ENCODE measurements at regions not wholly inside any gene's neighbourhood (a gene's known extent, or its start where the extent isn't known, plus 50 kb on each side); places are given as distances from the start of the nearest gene placed in this dataset.
"Not testable (repeated sequence)": the region's sequence is repeated elsewhere in the genome, so short reads cannot be mapped to it uniquely, and the experiment has no call there.

DNA sequence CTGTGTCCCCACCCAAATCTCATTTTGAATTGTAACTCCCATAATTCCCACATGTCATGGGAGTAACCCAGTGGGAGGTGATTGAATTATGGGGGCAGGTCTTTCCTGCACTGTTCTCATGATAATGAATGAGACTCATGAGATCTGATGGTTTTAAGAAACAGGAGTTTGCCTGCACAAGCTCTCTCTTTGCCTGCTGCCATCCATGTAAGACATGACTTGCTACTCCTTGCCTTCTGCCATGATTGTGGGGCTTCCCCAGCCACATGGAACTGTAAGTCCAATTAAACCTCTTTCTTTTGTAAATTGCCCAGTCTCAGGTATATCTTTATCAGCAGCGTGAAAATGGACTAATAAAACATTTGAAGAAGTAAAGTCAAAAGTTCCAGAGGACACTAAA is 126.8 kb upstream of the IGSF10 start:
- H3K27ac Mint-ChIP-seq; H3K9me3 Mint-ChIP-seq; H3K36me3 Mint-ChIP-seq (ENCODE audit: insufficient read depth in 2 of 2); H3K4me1 Mint-ChIP-seq (ENCODE audit: low read depth); H3K27me3 Mint-ChIP-seq (ENCODE audit: low read depth); ATAC-seq (replicated peaks in 1 of 2); DNase-seq; H3K4me3 Mint-ChIP-seq: not testable (repeated sequence)

DNA sequence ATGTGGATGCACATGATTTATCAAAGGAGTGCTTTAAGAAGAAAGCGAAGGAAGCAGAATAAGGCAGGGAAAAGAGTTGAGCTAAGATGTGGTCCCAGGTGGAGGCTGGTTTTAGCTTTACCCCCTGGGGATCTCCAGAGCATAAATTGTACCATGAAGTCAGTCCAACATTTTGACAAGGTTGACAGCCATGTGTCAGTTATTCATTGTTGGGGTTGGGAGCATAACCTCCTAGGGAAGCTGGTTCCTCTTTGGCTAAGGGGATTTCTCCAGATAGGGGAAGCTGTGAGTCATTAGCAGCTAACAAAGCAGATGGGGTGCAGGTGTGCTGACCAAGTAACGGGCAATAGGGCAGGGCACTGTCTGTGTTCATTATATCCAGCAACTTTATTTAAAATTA is 123.7 kb upstream of the IGSF10 start:
- Mint-ChIP-seq H3K4me1 (ENCODE audit: low read depth) (no peaks in the 10 kb centered on the region), H3K4me3 (no peak overlapping the region), H3K36me3 (ENCODE audit: insufficient read depth in 2 of 2) (no peaks in the 10 kb centered on the region), H3K27ac (no peak overlapping the region), H3K9me3 (peaks cover 0 to under 1% of the 10 kb centered on the region in 2 donors), H3K27me3 (ENCODE audit: low read depth) (no peaks in the 10 kb centered on the region)
- no peak for DNase-seq
- no peak for ATAC-seq (replicated peaks in 1 of 2)

- no peak for ATAC-seq (replicated peaks in 1 of 2)
- no peak for DNase-seq
- no peaks in the 10 kb centered on the region for H3K27me3 Mint-ChIP-seq (ENCODE audit: low read depth)
- peaks cover 0 to 1% of the 10 kb centered on the region in 2 donors for H3K9me3 Mint-ChIP-seq
- H3K4me1 Mint-ChIP-seq (ENCODE audit: low read depth): no peaks in the 10 kb centered on the region
- no peaks in the 10 kb centered on the region for H3K36me3 Mint-ChIP-seq (ENCODE audit: insufficient read depth in 2 of 2)
- H3K27ac Mint-ChIP-seq: no peak overlapping the region
- no peak overlapping the region for H3K4me3 Mint-ChIP-seq
These were observed 120.2 kb upstream of the IGSF10 start for GRCh38 chr3:151581035-151581434.

- H3K36me3 Mint-ChIP-seq (ENCODE audit: insufficient read depth in 2 of 2): no peaks in the 10 kb centered on the region
- H3K27ac Mint-ChIP-seq: no peak overlapping the region
- no peaks in the 10 kb centered on the region for H3K4me1 Mint-ChIP-seq (ENCODE audit: low read depth)
- DNase-seq: no peak
- no peak overlapping the region for H3K4me3 Mint-ChIP-seq
- peaks cover 0 to 1% of the 10 kb centered on the region in 2 donors for H3K9me3 Mint-ChIP-seq
- no peaks in the 10 kb centered on the region for H3K27me3 Mint-ChIP-seq (ENCODE audit: low read depth)
- no peak for ATAC-seq (replicated peaks in 1 of 2)
These were observed 119.7 kb upstream of the IGSF10 start for GRCh38 chr3:151580591-151580990.

DNA sequence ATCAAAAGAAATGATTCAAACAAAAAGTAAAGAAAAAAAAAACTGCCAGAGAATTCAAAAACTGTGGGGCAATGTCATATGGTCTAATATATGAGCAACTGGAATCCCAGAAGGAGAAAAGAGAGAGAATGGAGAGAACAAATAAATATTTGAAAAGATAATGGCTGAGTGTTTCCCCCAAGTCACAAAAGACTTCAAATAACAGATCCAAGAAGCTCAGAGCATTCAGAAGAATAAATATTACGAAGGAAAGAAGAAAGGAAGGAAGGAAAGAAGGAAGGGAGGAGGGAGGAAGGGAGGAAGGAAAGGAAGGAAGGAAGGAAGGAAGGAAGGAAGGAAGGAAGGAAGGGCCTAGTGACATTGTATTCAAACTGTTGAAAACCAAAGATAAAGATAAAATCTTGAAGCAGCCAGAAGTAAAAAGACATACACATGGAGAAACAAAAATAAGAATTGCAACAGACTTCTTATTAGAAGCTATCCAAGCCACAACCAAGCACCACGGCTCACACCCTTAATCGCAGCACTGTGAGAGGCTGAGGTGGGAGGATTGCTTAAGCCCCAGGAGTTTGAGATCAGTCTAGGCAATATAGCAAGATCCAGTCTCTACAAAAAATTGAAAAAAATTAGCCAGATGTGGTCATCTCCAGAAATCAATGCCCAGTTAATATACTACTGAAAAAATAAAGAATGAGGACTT is 118.9 kb upstream of the IGSF10 start:
- H3K9me3 Mint-ChIP-seq: peaks cover 0 to 1% of the 10 kb centered on the region in 2 donors
- H3K27me3 Mint-ChIP-seq (ENCODE audit: low read depth): no peaks in the 10 kb centered on the region
- no peaks in the 10 kb centered on the region for H3K4me1 Mint-ChIP-seq (ENCODE audit: low read depth)
- ATAC-seq (replicated peaks in 1 of 2) (no peak), DNase-seq (no peak)
- no peak overlapping the region for H3K4me3 Mint-ChIP-seq
- H3K27ac Mint-ChIP-seq: peak overlapping the region; percentile 64
- no peaks in the 10 kb centered on the region for H3K36me3 Mint-ChIP-seq (ENCODE audit: insufficient read depth in 2 of 2)

DNA sequence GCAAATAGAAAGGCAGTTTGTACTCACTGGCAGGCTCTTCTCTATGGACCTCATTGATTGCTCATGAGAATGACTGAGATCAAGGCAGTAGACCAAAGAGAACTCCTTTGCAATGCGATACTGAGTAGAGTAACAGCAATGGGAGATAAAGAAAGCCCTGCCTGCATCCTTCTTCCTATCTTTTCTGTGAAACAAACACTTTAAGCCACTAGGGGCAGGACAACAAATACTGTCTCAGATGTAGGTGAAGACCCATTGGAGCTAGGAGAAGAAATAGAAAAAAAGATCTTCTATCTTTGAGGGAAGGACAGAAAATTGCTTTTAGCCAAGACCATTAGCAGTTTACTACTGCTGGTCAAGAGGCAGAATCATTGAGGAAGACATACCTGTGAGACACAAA is 117.6 kb upstream of the IGSF10 start:
- H3K4me1 Mint-ChIP-seq (ENCODE audit: low read depth): no peaks in the 10 kb centered on the region
- no peaks in the 10 kb centered on the region for H3K36me3 Mint-ChIP-seq (ENCODE audit: insufficient read depth in 2 of 2)
- ATAC-seq (replicated peaks in 1 of 2) (no peak), DNase-seq (no peak)
- no peak overlapping the region for H3K27ac Mint-ChIP-seq
- peaks cover 0 to 1% of the 10 kb centered on the region in 2 donors for H3K9me3 Mint-ChIP-seq
- no peaks in the 10 kb centered on the region for H3K27me3 Mint-ChIP-seq (ENCODE audit: low read depth)
- H3K4me3 Mint-ChIP-seq: no peak overlapping the region

- Mint-ChIP-seq H3K4me3 (no peak overlapping the region), H3K27ac (no peak overlapping the region), H3K36me3 (ENCODE audit: insufficient read depth in 2 of 2) (no peaks in the 10 kb centered on the region), H3K9me3 (peaks cover 1 to 2% of the 10 kb centered on the region in 2 donors), H3K27me3 (ENCODE audit: low read depth) (no peaks in the 10 kb centered on the region), H3K4me1 (ENCODE audit: low read depth) (no peaks in the 10 kb centered on the region)
- DNase-seq: no peak
- no peak for ATAC-seq (replicated peaks in 1 of 2)
These were observed 115.8 kb upstream of the IGSF10 start for GRCh38 chr3:151576511-151577137.

- no peak for ATAC-seq (replicated peaks in 1 of 2)
- Mint-ChIP-seq H3K4me1 (ENCODE audit: low read depth) (no peaks in the 10 kb centered on the region), H3K4me3 (no peak overlapping the region), H3K27me3 (ENCODE audit: low read depth) (no peaks in the 10 kb centered on the region), H3K27ac (no peak overlapping the region), H3K36me3 (ENCODE audit: insufficient read depth in 2 of 2) (no peaks in the 10 kb centered on the region), H3K9me3 (peaks cover 0 to 2% of the 10 kb centered on the region in 2 donors)
- DNase-seq: no peak
These were observed 107.3 kb upstream of the IGSF10 start for GRCh38 chr3:151568184-151568583.

- ATAC-seq (replicated peaks in 1 of 2): no peak
These were observed 106.6 kb upstream of the IGSF10 start for GRCh38 chr3:151567477-151567876.

GRCh38 chr3:151564261-151564660 is 103.4 kb upstream of the IGSF10 start:
- H3K27ac Mint-ChIP-seq: no peak overlapping the region
- H3K4me1 Mint-ChIP-seq (ENCODE audit: low read depth): no peaks in the 10 kb centered on the region
- ATAC-seq (replicated peaks in 1 of 2): no peak
- H3K4me3 Mint-ChIP-seq: no peak overlapping the region
- H3K27me3 Mint-ChIP-seq (ENCODE audit: low read depth): no peaks in the 10 kb centered on the region
- no peaks in the 10 kb centered on the region for H3K9me3 Mint-ChIP-seq
- H3K36me3 Mint-ChIP-seq (ENCODE audit: insufficient read depth in 2 of 2): no peaks in the 10 kb centered on the region
- DNase-seq: no peak

More at GRCh38 chr3:151567477-151567876, 106.6 kb upstream of the IGSF10 start:
- Mint-ChIP-seq H3K36me3 (ENCODE audit: insufficient read depth in 2 of 2) (no peaks in the 10 kb centered on the region), H3K9me3 (no peaks in the 10 kb centered on the region), H3K4me3 (no peak overlapping the region), H3K27ac (no peak overlapping the region), H3K4me1 (ENCODE audit: low read depth) (no peaks in the 10 kb centered on the region), H3K27me3 (ENCODE audit: low read depth) (no peaks in the 10 kb centered on the region)
- DNase-seq: no peak

DNA sequence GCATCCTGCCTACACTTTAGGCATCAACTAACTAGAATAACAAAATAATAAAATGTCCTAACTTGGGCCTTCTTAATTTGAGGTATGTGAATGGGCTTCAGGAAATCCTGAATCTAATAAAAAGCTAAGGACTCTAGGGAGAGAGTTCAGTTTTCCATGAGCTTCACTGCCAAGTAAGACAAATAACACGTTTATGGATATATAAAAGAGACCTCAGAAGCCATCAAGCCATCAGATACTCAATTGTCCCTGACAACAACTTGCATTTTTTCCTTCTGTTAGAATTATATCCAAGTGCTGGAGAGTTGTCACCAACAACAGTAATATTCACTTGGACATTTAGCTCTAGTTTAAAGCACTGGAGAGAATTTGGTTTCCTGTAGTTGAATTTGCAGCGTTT is 102.4 kb upstream of the IGSF10 start:
- ATAC-seq (replicated peaks in 1 of 2) (no peak), DNase-seq (no peak)
- Mint-ChIP-seq H3K4me3 (no peak overlapping the region), H3K4me1 (ENCODE audit: low read depth) (no peaks in the 10 kb centered on the region), H3K27ac (no peak overlapping the region), H3K36me3 (ENCODE audit: insufficient read depth in 2 of 2) (no peaks in the 10 kb centered on the region), H3K9me3 (no peaks in the 10 kb centered on the region), H3K27me3 (ENCODE audit: low read depth) (no peaks in the 10 kb centered on the region)

DNA sequence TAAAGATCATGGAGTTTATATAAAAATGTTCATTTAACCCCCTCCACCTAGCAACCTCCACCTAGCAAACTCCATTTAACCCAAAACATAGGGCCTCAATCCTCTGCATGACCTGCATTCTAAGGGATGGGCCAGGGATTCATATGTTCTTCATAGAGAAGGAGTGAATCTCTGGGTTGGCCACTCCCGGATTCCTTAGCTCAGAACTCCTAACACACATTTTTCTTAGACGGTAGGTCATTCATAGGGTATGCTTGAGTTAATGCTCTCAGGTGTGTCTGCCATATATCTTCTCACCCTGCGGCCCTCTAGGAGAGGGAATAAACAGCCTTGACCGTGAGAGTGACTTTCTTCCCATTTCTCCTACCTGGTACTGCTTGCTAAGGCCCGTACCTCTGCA is 102.0 kb upstream of the IGSF10 start:
- DNase-seq (no peak), ATAC-seq (replicated peaks in 1 of 2) (no peak)
- Mint-ChIP-seq H3K27ac (no peak overlapping the region), H3K9me3 (no peaks in the 10 kb centered on the region), H3K4me3 (no peak overlapping the region), H3K36me3 (ENCODE audit: insufficient read depth in 2 of 2) (no peaks in the 10 kb centered on the region), H3K4me1 (ENCODE audit: low read depth) (no peaks in the 10 kb centered on the region), H3K27me3 (ENCODE audit: low read depth) (no peaks in the 10 kb centered on the region)

DNA sequence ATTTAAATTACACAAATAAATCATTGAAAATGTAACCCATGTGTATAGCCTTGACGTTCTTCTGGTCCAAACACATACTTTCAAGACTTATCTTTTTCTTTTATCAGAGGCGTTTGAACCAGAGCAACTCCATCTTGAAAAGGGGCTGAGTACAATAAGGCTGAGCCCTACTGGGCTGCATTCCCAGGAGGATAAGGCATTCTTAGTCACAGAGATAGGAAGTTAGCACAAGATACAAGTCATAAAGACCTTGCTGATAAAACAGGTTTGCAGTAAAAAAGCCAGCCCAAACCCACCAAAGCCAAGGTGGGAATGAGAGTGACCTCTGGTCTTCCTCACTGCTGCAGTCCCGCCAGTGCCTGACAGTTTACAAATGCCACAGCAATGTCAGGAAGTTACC is 101.0 kb upstream of the IGSF10 start:
- no peak overlapping the region for H3K27ac Mint-ChIP-seq
- H3K4me3 Mint-ChIP-seq: no peak overlapping the region
- H3K9me3 Mint-ChIP-seq: no peaks in the 10 kb centered on the region
- DNase-seq (no peak), ATAC-seq (replicated peaks in 1 of 2) (no peak)
- H3K36me3 Mint-ChIP-seq (ENCODE audit: insufficient read depth in 2 of 2): no peaks in the 10 kb centered on the region
- H3K27me3 Mint-ChIP-seq (ENCODE audit: low read depth): no peaks in the 10 kb centered on the region
- H3K4me1 Mint-ChIP-seq (ENCODE audit: low read depth): no peaks in the 10 kb centered on the region

DNA sequence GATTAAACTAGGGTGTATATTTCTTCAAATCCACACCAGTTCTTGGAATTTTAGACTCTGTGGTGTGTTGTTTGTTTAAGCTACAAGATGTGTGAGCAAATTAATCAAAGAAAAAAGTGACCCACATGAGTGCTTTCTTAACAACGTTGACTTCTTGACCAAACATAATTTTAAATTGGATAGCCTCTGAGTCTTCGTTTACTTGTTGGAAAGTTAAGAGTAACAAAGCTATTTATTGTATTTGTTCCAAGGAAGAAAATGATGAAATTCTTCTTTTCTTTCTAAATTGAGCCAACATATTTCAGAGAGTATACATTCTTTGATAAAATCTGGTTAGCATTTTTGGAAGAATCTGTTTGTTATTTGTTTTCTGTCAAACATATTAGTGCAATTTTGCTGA is 99.9 kb upstream of the IGSF10 start:
- H3K36me3 Mint-ChIP-seq (ENCODE audit: insufficient read depth in 2 of 2): no peaks in the 10 kb centered on the region
- no peaks in the 10 kb centered on the region for H3K9me3 Mint-ChIP-seq
- ATAC-seq (replicated peaks in 1 of 2) (no peak), DNase-seq (no peak)
- H3K4me1 Mint-ChIP-seq (ENCODE audit: low read depth): no peaks in the 10 kb centered on the region
- no peak overlapping the region for H3K27ac Mint-ChIP-seq
- no peak overlapping the region for H3K4me3 Mint-ChIP-seq
- no peaks in the 10 kb centered on the region for H3K27me3 Mint-ChIP-seq (ENCODE audit: low read depth)

All from activated T-cell treated with anti-CD3 and anti-CD28 coated beads, Interleukin-2, amount 50 U/mL, for 72 hours (primary cell).